ENCODE measurements at regions not wholly inside any gene's neighbourhood (a gene's known extent, or its start where the extent isn't known, plus 50 kb on each side); places are given as distances from the start of the nearest gene placed in this dataset.

- TF ChIP-seq KDM5A (IDR thresholded peaks at IDR 0.05) (no peak), TFCP2L1 (CRISPR knock-in tag; IDR thresholded peaks at IDR 0.05) (no peak), FOSL2 (IDR thresholded peaks at IDR 0.05) (no peak), FOSL2 (CRISPR knock-in tag; IDR thresholded peaks at IDR 0.05) (no peak), E2F6 (IDR thresholded peaks at IDR 0.05; ENCODE audit: borderline replicate concordance, low read depth) (no peak), JUN (IDR thresholded peaks at IDR 0.05) (no peak), RFX5 (IDR thresholded peaks at IDR 0.05) (no peak), RARB (CRISPR knock-in tag; IDR thresholded peaks at IDR 0.05) (no peak), RCOR1 (IDR thresholded peaks at IDR 0.05; ENCODE audit: low read depth, low read length) (no peak), EHMT2 (IDR thresholded peaks at IDR 0.05; ENCODE audit: low read depth) (no peak), ZC3H11A (IDR thresholded peaks at IDR 0.05) (no peak), POLR2AphosphoS2 (conservative IDR thresholded peaks at IDR 0.05; ENCODE audit: low read length) (no peak), ZNF302 (CRISPR knock-in tag; IDR thresholded peaks at IDR 0.05) (no peak), SMC3 (IDR thresholded peaks at IDR 0.05) (no peak), USF2 (IDR thresholded peaks at IDR 0.05) (no peak), GATA3 (IDR thresholded peaks at IDR 0.05; ENCODE audit: borderline replicate concordance) (no peak), ZSCAN20 (CRISPR knock-in tag; IDR thresholded peaks at IDR 0.05) (no peak), EHF (CRISPR knock-in tag; IDR thresholded peaks at IDR 0.05) (no peak), ATOH8 (CRISPR knock-in tag; IDR thresholded peaks at IDR 0.05; ENCODE audit: low read depth) (no peak), CHD2 (IDR thresholded peaks at IDR 0.05; ENCODE audit: low read length, partially characterized antibody) (no peak), CBX8 (IDR thresholded peaks at IDR 0.05) (no peak)
- FAIRE-seq (no peak), DNase-seq (ENCODE audit: low read depth in 1 of 2, low spot score in 1 of 2) (peak in 1 of 2 experiments; percentile 32), ATAC-seq (peak; percentile 34 to 72; a peak in 3 of 6 replicates)
- Histone ChIP-seq H3K27ac (no peak overlapping the region), H3K4me1 (no peaks in the 10 kb centered on the region), H3K9me3 (no peaks in the 10 kb centered on the region), H3K4me2 (no peak overlapping the region), H3K4me3 (no peak overlapping the region)
- ChIA-PET CTCF (interaction anchor here (0.6 to 1.1 kb wide), 4 partner anchors 19 to 1037 kb away, joined by 3 to 4 read pairs (median 4); no protein-coding TSS in a partner anchor), POLR2A (no interaction called here)
- WGBS (ENCODE audit: missing lambda C conversion rate), result 27% methylated on average over 4 of the region's 4 CpGs
These were observed 69.6 kb downstream of the ETAA1 start for GRCh38 chr2:67466734-67467133.

- no peaks in the 10 kb centered on the region for H3K9me3 ChIP-seq
- 84% methylated on average over 3 of the region's 3 CpGs for WGBS (ENCODE audit: missing lambda C conversion rate)
- FAIRE-seq, result no peak
- POLR2A ChIA-PET, result no interaction called here
- H3K4me3 ChIP-seq, result no peak overlapping the region
- no peak overlapping the region for H3K4me2 ChIP-seq
- H3K4me1 ChIP-seq, result no peaks in the 10 kb centered on the region; the same call in 2 of the 3 replicates
- no peak for ATAC-seq
- CTCF ChIA-PET, result interaction anchor here (0.6 to 1.2 kb wide), 2 partner anchors 21 to 560 kb away, joined by 3 read pairs; no protein-coding TSS in a partner anchor
- no peak for DNase-seq (ENCODE audit: low read depth in 1 of 2, low spot score in 1 of 2)
- H3K27ac ChIP-seq, result no peak overlapping the region
- TF ChIP-seq RNF2 (IDR thresholded peaks at IDR 0.05; ENCODE audit: borderline replicate concordance, low read depth) (no peak), TP53 (CRISPR knock-in tag; IDR thresholded peaks at IDR 0.05) (no peak), CHD4 (IDR thresholded peaks at IDR 0.05; ENCODE audit: borderline replicate concordance) (no peak), CHD2 (IDR thresholded peaks at IDR 0.05; ENCODE audit: low read length, partially characterized antibody) (no peak), ZNF302 (CRISPR knock-in tag; IDR thresholded peaks at IDR 0.05) (no peak), MAZ (IDR thresholded peaks at IDR 0.05; ENCODE audit: borderline replicate concordance, low read depth, low read length) (no peak), HEYL (CRISPR knock-in tag; IDR thresholded peaks at IDR 0.05) (no peak), EHMT2 (IDR thresholded peaks at IDR 0.05; ENCODE audit: low read depth) (no peak)
These were observed 74.5 kb downstream of the ETAA1 start for GRCh38 chr2:67471681-67472080.
